ENCODE measurements at regions not wholly inside any gene's neighbourhood (a gene's known extent, or its start where the extent isn't known, plus 50 kb on each side); places are given as distances from the start of the nearest gene placed in this dataset.

DNA sequence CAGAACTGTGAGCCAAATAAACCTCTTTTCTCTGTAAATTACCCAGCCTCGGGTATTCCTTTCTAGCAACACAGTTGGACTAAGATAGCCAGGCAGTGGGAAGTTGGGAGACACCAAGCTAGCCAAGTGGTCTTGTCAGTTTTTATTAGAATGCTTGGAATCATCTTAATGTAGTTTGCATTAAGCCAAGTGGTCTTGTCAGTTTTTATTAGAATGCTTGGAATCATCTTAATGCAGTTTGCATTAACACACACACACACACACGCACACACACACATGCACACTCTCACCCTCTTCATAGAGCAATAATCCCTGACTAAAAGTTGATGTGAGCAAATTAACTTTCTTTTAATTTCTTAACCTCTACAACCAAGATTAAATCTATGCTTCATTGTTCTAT lies 151.5 kb downstream of the VAPA start:
- Histone ChIP-seq H4K20me1 (ENCODE audit: insufficient read depth, low read length, poor library complexity, severe bottlenecking) (no peaks in the 10 kb centered on the region), H3K4me3 (ENCODE audit: low read length, poor library complexity, severe bottlenecking) (no peak overlapping the region), H3F3A (ENCODE audit: low read depth) (no peaks in the 10 kb centered on the region), H2AFZ (ENCODE audit: low read length) (no peak overlapping the region), H3K9me2 (replicated peaks; ENCODE audit: low read depth, low read length) (no peaks in the 10 kb centered on the region), H3K9me3 (ENCODE audit: insufficient read depth, low read depth, low read length) (no peaks in the 10 kb centered on the region), H3K4me2 (ENCODE audit: low read depth, low read length, poor library complexity, severe bottlenecking) (no peak overlapping the region), H3K4me1 (ENCODE audit: insufficient read depth, low read length, poor library complexity, severe bottlenecking) (no peaks in the 10 kb centered on the region), H3K9ac (ENCODE audit: low read depth, low read length, poor library complexity, severe bottlenecking) (no peak overlapping the region), H3K27me3 (ENCODE audit: insufficient read depth, low read length, poor library complexity, severe bottlenecking) (no peaks in the 10 kb centered on the region), H3K36me3 (ENCODE audit: insufficient read depth, low read length) (no peaks in the 10 kb centered on the region), H3K79me2 (ENCODE audit: insufficient read depth, low read length) (no peaks in the 10 kb centered on the region)
- TF ChIP-seq EZH2phosphoT487 (IDR thresholded peaks at IDR 0.05; ENCODE audit: borderline replicate concordance) = no peak
- TF ChIP-seq, protein P1, sequence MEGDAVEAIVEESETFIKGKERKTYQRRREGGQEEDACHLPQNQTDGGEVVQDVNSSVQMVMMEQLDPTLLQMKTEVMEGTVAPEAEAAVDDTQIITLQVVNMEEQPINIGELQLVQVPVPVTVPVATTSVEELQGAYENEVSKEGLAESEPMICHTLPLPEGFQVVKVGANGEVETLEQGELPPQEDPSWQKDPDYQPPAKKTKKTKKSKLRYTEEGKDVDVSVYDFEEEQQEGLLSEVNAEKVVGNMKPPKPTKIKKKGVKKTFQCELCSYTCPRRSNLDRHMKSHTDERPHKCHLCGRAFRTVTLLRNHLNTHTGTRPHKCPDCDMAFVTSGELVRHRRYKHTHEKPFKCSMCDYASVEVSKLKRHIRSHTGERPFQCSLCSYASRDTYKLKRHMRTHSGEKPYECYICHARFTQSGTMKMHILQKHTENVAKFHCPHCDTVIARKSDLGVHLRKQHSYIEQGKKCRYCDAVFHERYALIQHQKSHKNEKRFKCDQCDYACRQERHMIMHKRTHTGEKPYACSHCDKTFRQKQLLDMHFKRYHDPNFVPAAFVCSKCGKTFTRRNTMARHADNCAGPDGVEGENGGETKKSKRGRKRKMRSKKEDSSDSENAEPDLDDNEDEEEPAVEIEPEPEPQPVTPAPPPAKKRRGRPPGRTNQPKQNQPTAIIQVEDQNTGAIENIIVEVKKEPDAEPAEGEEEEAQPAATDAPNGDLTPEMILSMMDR (conservative IDR thresholded peaks at IDR 0.05; ENCODE audit: low read length) = no peak

DNA sequence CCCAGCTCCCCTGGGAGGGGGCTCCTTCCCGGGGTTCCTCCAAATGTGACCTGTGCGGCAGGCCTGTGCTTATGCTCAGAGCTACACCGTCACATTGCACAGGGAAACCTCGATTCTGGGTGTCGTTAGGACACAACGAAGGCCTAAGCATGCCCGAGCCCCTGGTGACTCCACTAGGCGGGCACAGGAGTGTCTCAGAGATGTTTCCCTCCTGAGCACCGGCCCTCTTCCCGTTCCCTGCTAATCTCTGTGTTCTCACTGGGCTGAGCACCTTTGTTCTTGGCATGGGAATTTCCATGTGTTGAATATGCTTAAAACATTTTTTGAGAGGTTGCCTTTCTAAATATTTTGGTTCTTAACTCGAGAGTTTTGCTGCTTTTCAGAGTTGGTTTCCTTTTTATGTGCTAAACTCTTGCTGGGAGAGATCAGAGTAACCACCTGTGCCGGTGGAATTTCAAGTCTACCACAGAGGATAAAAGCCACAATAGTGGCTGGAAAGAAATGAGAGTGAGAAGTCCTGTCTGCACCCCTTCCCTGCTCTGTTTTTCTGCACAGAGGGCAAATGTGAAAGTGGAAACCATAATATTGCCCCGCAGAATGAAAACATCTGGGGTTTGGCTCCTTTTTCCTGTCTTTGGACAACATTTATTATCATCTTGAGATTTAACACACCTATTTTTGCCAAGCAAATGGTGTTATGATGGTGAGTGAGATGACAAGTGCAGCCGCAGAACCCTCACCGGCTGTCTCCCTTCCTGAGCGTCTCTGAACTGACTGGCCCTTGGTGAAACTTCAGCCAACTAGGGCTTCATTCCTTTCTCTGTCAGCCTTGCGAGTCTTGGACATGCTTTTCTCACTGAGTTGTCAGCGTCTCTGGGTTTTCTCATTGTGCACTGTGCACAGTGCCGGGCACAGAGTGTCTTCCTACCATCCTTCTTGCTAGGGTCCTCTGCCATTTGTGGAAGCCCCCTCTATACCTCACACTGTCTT lies 154.1 kb downstream of the VAPA start:
- no peaks in the 10 kb centered on the region for H4K20me1 ChIP-seq (ENCODE audit: insufficient read depth, low read length, poor library complexity, severe bottlenecking)
- no peaks in the 10 kb centered on the region for H3K79me2 ChIP-seq (ENCODE audit: insufficient read depth, low read length)
- no peak overlapping the region for H3K4me3 ChIP-seq (ENCODE audit: low read length, poor library complexity, severe bottlenecking)
- no peaks in the 10 kb centered on the region for H3K9me3 ChIP-seq (ENCODE audit: insufficient read depth, low read depth, low read length)
- H3K4me1 ChIP-seq (ENCODE audit: insufficient read depth, low read length, poor library complexity, severe bottlenecking) = no peaks in the 10 kb centered on the region
- no peaks in the 10 kb centered on the region for H3K36me3 ChIP-seq (ENCODE audit: insufficient read depth, low read length)
- H3K27me3 ChIP-seq (ENCODE audit: insufficient read depth, low read length, poor library complexity, severe bottlenecking) = no peaks in the 10 kb centered on the region
- no peak overlapping the region for H3K4me2 ChIP-seq (ENCODE audit: low read depth, low read length, poor library complexity, severe bottlenecking)
- TF ChIP-seq, protein P1 (conservative IDR thresholded peaks at IDR 0.05; ENCODE audit: low read length) = no peak
- TF ChIP-seq EZH2phosphoT487 (IDR thresholded peaks at IDR 0.05; ENCODE audit: borderline replicate concordance) = no peak
- H2AFZ ChIP-seq (ENCODE audit: low read length) = no peak overlapping the region
- no peaks in the 10 kb centered on the region for H3K9me2 ChIP-seq (replicated peaks; ENCODE audit: low read depth, low read length)
- no peak overlapping the region for H3K9ac ChIP-seq (ENCODE audit: low read depth, low read length, poor library complexity, severe bottlenecking)
- H3F3A ChIP-seq (ENCODE audit: low read depth) = no peaks in the 10 kb centered on the region

DNA sequence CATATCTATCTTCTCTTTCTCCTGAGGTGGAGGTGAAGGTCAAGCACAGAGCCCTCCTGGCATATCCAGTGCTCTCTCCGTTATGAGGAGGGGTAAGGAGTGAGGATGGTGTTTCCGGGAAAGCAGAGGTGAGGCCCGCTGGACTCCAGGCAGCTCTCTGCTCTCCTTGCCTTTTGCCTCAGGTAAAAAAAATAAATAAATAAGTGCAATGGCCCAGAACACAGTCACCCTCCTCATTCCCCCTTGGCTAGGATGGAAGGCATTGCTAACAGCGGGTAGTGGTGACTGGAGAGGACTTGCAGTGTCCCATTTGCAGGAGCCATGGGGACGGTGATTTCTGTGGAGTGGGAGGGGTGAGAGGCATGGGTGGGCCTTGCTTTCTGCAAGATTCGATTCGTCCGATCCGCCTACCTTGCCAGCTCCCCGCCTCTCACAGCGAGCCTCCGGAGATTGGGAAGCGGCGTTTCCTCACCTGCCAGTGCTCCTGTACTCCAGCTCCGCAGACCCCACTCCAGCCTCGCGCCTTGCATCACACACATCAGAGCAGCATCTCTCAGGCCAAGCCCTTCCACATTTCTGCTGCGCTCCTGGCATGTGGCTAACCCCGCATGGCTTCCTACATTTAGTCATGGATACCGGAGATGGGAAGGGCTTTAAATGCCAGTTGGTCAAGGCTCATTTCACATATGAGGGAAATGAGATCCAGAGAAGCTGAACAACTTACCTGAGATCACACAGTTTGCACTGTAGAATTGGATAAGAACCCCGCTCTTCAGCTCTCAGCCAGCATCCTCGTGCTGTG lies 155.2 kb downstream of the VAPA start:
- Histone ChIP-seq H4K20me1 (ENCODE audit: insufficient read depth, low read length, poor library complexity, severe bottlenecking) (no peaks in the 10 kb centered on the region), H3K9me2 (replicated peaks; ENCODE audit: low read depth, low read length) (no peaks in the 10 kb centered on the region), H3K4me1 (ENCODE audit: insufficient read depth, low read length, poor library complexity, severe bottlenecking) (peaks cover 3% of the 10 kb centered on the region), H3K79me2 (ENCODE audit: insufficient read depth, low read length) (no peaks in the 10 kb centered on the region), H2AFZ (ENCODE audit: low read length) (no peak overlapping the region), H3K36me3 (ENCODE audit: insufficient read depth, low read length) (no peaks in the 10 kb centered on the region), H3K4me3 (ENCODE audit: low read length, poor library complexity, severe bottlenecking) (no peak overlapping the region), H3F3A (ENCODE audit: low read depth) (no peaks in the 10 kb centered on the region), H3K4me2 (ENCODE audit: low read depth, low read length, poor library complexity, severe bottlenecking) (no peak overlapping the region), H3K27me3 (ENCODE audit: insufficient read depth, low read length, poor library complexity, severe bottlenecking) (no peaks in the 10 kb centered on the region), H3K9me3 (ENCODE audit: insufficient read depth, low read depth, low read length) (no peaks in the 10 kb centered on the region), H3K9ac (ENCODE audit: low read depth, low read length, poor library complexity, severe bottlenecking) (no peak overlapping the region)
- no peak for TF ChIP-seq EZH2phosphoT487 (IDR thresholded peaks at IDR 0.05; ENCODE audit: borderline replicate concordance)
- TF ChIP-seq, protein P1 (conservative IDR thresholded peaks at IDR 0.05; ENCODE audit: low read length) = no peak
